ENCODE measurements at regions not wholly inside any gene's neighbourhood (a gene's known extent, or its start where the extent isn't known, plus 50 kb on each side); places are given as distances from the start of the nearest gene placed in this dataset.

DNA sequence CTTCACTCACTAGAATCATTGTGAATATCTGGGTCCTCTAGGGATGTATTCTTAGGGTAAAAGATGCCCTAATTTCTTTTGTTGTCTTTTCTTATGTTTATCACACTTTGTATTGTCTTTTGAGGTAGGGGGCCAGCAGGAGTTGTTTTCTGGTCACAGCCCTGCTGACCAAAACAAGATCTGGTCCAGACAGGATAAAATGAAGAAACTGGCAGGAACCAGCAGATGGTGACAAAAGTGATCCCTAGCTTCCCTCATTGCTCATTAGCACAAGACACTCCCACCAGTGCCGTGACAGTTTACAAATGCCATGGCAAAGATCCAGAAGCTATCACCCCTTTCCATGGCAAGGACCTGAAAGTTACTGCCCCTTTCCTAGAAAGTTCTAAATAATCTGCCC, 81.7 kb upstream of the CCDC85A start:
- DNase-seq (ENCODE audit: low spot score): no peak
- TF ChIP-seq, protein P1, sequence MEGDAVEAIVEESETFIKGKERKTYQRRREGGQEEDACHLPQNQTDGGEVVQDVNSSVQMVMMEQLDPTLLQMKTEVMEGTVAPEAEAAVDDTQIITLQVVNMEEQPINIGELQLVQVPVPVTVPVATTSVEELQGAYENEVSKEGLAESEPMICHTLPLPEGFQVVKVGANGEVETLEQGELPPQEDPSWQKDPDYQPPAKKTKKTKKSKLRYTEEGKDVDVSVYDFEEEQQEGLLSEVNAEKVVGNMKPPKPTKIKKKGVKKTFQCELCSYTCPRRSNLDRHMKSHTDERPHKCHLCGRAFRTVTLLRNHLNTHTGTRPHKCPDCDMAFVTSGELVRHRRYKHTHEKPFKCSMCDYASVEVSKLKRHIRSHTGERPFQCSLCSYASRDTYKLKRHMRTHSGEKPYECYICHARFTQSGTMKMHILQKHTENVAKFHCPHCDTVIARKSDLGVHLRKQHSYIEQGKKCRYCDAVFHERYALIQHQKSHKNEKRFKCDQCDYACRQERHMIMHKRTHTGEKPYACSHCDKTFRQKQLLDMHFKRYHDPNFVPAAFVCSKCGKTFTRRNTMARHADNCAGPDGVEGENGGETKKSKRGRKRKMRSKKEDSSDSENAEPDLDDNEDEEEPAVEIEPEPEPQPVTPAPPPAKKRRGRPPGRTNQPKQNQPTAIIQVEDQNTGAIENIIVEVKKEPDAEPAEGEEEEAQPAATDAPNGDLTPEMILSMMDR (IDR thresholded peaks at IDR 0.05; ENCODE audit: extremely low read depth, insufficient read depth, missing control alignments): no peak
- in situ Hi-C loops (cut with MboI; ENCODE audit: low pct_unique_long_range_greater_than_20kb, low sequenced_read_pairs, unreplicated experiment): no loop called here

DNA sequence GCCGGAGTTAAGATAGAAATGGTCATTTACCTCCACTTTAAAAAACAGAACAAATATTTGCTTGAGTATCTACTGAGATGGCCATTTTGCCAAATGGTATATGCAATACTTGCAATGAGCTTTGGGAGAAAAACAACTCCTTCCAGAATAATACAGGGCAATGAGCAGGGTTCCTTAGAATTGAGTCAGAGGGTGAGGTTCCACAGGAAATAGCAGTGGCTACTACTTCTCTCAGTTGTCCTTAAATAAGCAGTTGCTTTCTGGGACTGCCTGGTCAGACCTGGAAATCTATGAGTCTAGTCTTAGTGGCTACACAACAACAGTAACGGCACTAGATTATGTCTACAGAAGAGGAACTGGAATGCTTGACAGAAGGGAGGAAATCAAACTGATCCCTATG, 80.9 kb upstream of the CCDC85A start:
- TF ChIP-seq, protein P1 (IDR thresholded peaks at IDR 0.05; ENCODE audit: extremely low read depth, insufficient read depth, missing control alignments): no peak
- in situ Hi-C loops (cut with MboI; ENCODE audit: low pct_unique_long_range_greater_than_20kb, low sequenced_read_pairs, unreplicated experiment): no loop called here
- no peak for DNase-seq (ENCODE audit: low spot score)

DNA sequence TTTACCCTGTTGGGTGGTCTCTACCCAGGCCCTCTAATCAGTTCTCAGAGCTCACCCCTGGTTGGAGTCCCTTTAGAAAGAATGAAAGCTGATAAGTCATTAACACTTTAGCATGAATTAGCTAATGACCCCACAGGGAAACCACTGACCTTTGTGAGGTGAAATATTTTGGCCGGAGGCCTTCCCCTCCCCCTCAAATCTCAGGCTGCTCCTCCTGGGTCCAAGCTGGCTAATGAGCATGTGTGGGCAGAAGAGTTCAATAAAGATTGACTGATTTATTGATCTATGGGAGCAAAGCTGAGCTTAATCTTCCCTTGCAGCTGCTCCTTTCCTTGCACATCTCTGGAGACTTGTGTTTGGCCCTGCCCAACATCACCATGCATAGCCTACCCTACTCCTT, 78.8 kb upstream of the CCDC85A start:
- no peak for DNase-seq (ENCODE audit: low spot score)
- TF ChIP-seq, protein P1 (IDR thresholded peaks at IDR 0.05; ENCODE audit: extremely low read depth, insufficient read depth, missing control alignments): no peak
- in situ Hi-C loops (cut with MboI; ENCODE audit: low pct_unique_long_range_greater_than_20kb, low sequenced_read_pairs, unreplicated experiment): no loop called here

DNA sequence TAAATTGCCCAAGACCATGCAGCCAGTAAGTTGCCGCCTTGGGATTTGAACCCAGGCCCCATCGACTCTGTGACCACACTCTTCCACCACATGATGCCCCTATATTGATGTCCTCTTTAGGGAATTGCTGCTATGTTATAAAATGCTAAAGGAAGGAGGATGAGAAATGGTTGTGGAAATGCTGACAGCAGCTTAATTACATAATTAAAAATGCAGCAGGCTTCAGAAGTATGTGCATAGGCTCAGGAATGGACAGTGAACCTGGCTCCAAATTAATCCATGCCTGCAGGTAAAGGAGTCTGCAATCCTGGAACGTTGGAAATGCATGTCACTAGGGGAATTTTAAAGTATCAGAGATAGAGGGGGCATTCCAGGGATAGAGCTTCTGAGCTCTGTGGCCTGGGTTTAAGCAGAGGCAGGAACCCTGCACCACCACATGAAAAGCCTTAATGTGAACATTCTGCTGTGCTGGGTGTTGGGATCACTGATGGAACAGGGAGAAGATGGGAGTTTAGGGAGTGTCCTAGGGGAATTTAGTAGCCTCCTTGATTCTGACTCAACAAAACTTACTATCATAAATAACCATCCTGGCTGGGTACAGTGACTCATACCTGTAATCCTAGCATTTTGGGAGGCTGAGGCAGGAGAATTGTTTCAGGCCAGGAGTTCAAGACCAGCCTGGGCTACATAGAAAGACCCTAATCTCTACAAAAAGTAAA, 76.1 kb upstream of the CCDC85A start:
- TF ChIP-seq, protein P1 (IDR thresholded peaks at IDR 0.05; ENCODE audit: extremely low read depth, insufficient read depth, missing control alignments): no peak
- DNase-seq (ENCODE audit: low spot score): no peak
- in situ Hi-C loops (cut with MboI; ENCODE audit: low pct_unique_long_range_greater_than_20kb, low sequenced_read_pairs, unreplicated experiment): no loop called here

DNA sequence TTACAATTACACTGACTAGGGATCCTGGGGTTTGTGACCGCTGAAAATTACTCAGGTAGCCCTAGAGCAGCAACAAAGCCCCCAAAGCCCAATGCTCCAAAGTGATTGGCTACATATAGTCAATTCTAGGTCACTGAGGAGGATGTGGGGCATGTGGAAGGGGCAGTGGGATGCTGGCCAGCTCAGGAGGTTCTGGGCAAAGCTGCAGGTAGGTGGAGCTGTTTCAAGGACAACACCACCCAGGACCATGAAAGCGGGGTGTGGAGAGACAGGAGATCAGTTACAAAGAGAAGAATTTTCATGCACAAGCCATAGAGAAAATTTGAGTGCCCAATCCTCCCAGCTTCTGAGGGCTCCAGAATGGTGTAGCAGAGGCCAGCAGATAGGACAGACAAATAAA, 75.0 kb upstream of the CCDC85A start:
- no peak for DNase-seq (ENCODE audit: low spot score)
- in situ Hi-C loops (cut with MboI; ENCODE audit: low pct_unique_long_range_greater_than_20kb, low sequenced_read_pairs, unreplicated experiment): no loop called here
- TF ChIP-seq, protein P1 (IDR thresholded peaks at IDR 0.05; ENCODE audit: extremely low read depth, insufficient read depth, missing control alignments): no peak

DNA sequence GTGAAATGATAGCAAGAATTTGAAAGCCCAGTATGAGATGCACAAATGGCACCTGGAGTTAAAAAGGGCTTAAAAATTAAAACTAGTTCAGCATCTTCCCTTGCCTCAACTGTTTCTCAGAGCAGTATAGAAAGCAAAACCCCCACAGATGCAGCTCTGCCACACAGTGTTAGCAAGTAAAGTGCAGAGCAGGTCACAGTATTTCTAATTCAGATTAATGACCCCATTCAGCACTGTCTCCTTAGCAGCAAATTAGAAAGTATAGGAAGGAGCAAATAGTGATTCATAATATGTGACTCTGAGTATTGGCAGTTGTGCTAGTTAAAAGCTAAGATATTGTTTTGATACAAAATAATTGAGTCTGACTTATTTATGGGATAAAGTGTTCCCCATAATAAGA, 73.8 kb upstream of the CCDC85A start:
- TF ChIP-seq, protein P1 (IDR thresholded peaks at IDR 0.05; ENCODE audit: extremely low read depth, insufficient read depth, missing control alignments): no peak
- DNase-seq (ENCODE audit: low spot score): no peak
- in situ Hi-C loops (cut with MboI; ENCODE audit: low pct_unique_long_range_greater_than_20kb, low sequenced_read_pairs, unreplicated experiment): no loop called here

Measured in GM13977 (cell line).